ENCODE measurements at regions not wholly inside any gene's neighbourhood (a gene's known extent, or its start where the extent isn't known, plus 50 kb on each side); places are given as distances from the start of the nearest gene placed in this dataset.
"Not testable (repeated sequence)": the region's sequence is repeated elsewhere in the genome, so short reads cannot be mapped to it uniquely, and the experiment has no call there.

GRCh38 chr21:14058566-14058965, 152.2 kb downstream of the LIPI start:
- DNase-seq (ENCODE audit: low read depth in 2 of 2): no peak

- DNase-seq (ENCODE audit: low read depth in 2 of 2): not testable (repeated sequence)
Measured at GRCh38 chr21:14057841-14058481, 152.8 kb downstream of the LIPI start.

GRCh38 chr21:14057313-14057712, 153.4 kb downstream of the LIPI start:
- no peak for DNase-seq (ENCODE audit: low read depth in 2 of 2)

- DNase-seq (ENCODE audit: low read depth in 2 of 2): no peak
Measured at GRCh38 chr21:14056771-14057191, 154.0 kb downstream of the LIPI start.

- DNase-seq (ENCODE audit: low read depth in 2 of 2): not testable (repeated sequence)
Measured at GRCh38 chr21:14055746-14056515, 154.8 kb downstream of the LIPI start.

GRCh38 chr21:14054682-14055081, 156.1 kb downstream of the LIPI start:
- no peak for DNase-seq (ENCODE audit: low read depth in 2 of 2)

GRCh38 chr21:14050121-14050520, 160.6 kb downstream of the LIPI start:
- DNase-seq (ENCODE audit: low read depth in 2 of 2): no peak

GRCh38 chr21:14046401-14046800, 164.4 kb downstream of the LIPI start:
- no peak for DNase-seq (ENCODE audit: low read depth in 2 of 2)

- DNase-seq (ENCODE audit: low read depth in 2 of 2): no peak
Measured at GRCh38 chr21:14040386-14040785, 170.4 kb downstream of the LIPI start.

GRCh38 chr21:14028619-14029018, 182.1 kb downstream of the LIPI start:
- DNase-seq (ENCODE audit: low read depth in 2 of 2): not testable (repeated sequence)

GRCh38 chr21:14027235-14027869, 183.4 kb downstream of the LIPI start:
- DNase-seq (ENCODE audit: low read depth in 2 of 2): peak; percentile 53 to 71

- not testable (repeated sequence) for DNase-seq (ENCODE audit: low read depth in 2 of 2)
Measured at GRCh38 chr21:14020108-14020507, 190.6 kb downstream of the LIPI start.

GRCh38 chr21:14015841-14016240, 194.9 kb downstream of the LIPI start:
- not testable (repeated sequence) for DNase-seq (ENCODE audit: low read depth in 2 of 2)

GRCh38 chr21:14013623-14014498, 196.9 kb downstream of the LIPI start:
- not testable (repeated sequence) for DNase-seq (ENCODE audit: low read depth in 2 of 2)

- DNase-seq (ENCODE audit: low read depth in 2 of 2): no peak
Measured at GRCh38 chr21:14013056-14013603, 197.6 kb downstream of the LIPI start.

GRCh38 chr21:14012409-14012808, 198.3 kb downstream of the LIPI start:
- DNase-seq (ENCODE audit: low read depth in 2 of 2): no peak

GRCh38 chr21:14011751-14012150, 199.0 kb downstream of the LIPI start:
- not testable (repeated sequence) for DNase-seq (ENCODE audit: low read depth in 2 of 2)

GRCh38 chr21:14011149-14011548, 199.6 kb downstream of the LIPI start:
- not testable (repeated sequence) for DNase-seq (ENCODE audit: low read depth in 2 of 2)

GRCh38 chr21:14010729-14011128, 200.0 kb downstream of the LIPI start:
- DNase-seq (ENCODE audit: low read depth in 2 of 2): no peak

GRCh38 chr21:14009990-14010389, 200.8 kb downstream of the LIPI start:
- DNase-seq (ENCODE audit: low read depth in 2 of 2): not testable (repeated sequence)

- not testable (repeated sequence) for DNase-seq (ENCODE audit: low read depth in 2 of 2)
Measured at GRCh38 chr21:14009238-14009981, 201.3 kb downstream of the LIPI start.

All from stimulated activated CD8-positive, alpha-beta memory T cell treated with anti-CD3 and anti-CD28 coated beads, Interleukin-2, amount 100 ng/mL, for 1 hour (primary cell).